ENCODE measurements at regions not wholly inside any gene's neighbourhood (a gene's known extent, or its start where the extent isn't known, plus 50 kb on each side); places are given as distances from the start of the nearest gene placed in this dataset.
"Not testable (repeated sequence)": the region's sequence is repeated elsewhere in the genome, so short reads cannot be mapped to it uniquely, and the experiment has no call there.

- no peak for DNase-seq
Measured at GRCh38 chr13:82627183-82627582, 1255.1 kb downstream of the SLITRK1 start.

- DNase-seq: no peak
Measured at GRCh38 chr13:82625717-82626116, 1256.6 kb downstream of the SLITRK1 start.

GRCh38 chr13:82615043-82615442 lies 1267.2 kb downstream of the SLITRK1 start:
- no peak for DNase-seq

GRCh38 chr13:82614086-82614485 lies 1268.2 kb downstream of the SLITRK1 start:
- DNase-seq: no peak

- no peak for DNase-seq
Measured at GRCh38 chr13:82606008-82606407, 1276.3 kb downstream of the SLITRK1 start.

GRCh38 chr13:82597747-82598146 lies 1284.5 kb downstream of the SLITRK1 start:
- DNase-seq: no peak

GRCh38 chr13:82593239-82593638 lies 1289.0 kb downstream of the SLITRK1 start:
- DNase-seq: no peak

GRCh38 chr13:82571653-82572052 lies 1310.6 kb downstream of the SLITRK1 start:
- no peak for DNase-seq

GRCh38 chr13:82569581-82569980 lies 1312.7 kb downstream of the SLITRK1 start:
- no peak for DNase-seq

GRCh38 chr13:82566864-82567263 lies 1315.4 kb downstream of the SLITRK1 start:
- no peak for DNase-seq

- no peak for DNase-seq
Measured at GRCh38 chr13:82565201-82565600, 1317.1 kb downstream of the SLITRK1 start.

- no peak for DNase-seq
Measured at GRCh38 chr13:82560889-82561288, 1321.4 kb downstream of the SLITRK1 start.

- DNase-seq: no peak
Measured at GRCh38 chr13:82522872-82523271, 1359.4 kb downstream of the SLITRK1 start.

- DNase-seq: no peak
Measured at GRCh38 chr13:82506805-82507414, 1375.4 kb downstream of the SLITRK1 start.

GRCh38 chr13:82501834-82502233 lies 1380.4 kb downstream of the SLITRK1 start:
- no peak for DNase-seq

GRCh38 chr13:82480415-82480814 lies 1401.9 kb downstream of the SLITRK1 start:
- no peak for DNase-seq

GRCh38 chr13:82477436-82477835 lies 1404.8 kb downstream of the SLITRK1 start:
- DNase-seq: no peak

GRCh38 chr13:82467626-82468025 lies 1414.6 kb downstream of the SLITRK1 start:
- DNase-seq: no peak

- not testable (repeated sequence) for DNase-seq
Measured at GRCh38 chr13:82459575-82459974, 1422.7 kb downstream of the SLITRK1 start.

- DNase-seq: no peak
Measured at GRCh38 chr13:82458169-82458568, 1424.1 kb downstream of the SLITRK1 start.

- DNase-seq: not testable (repeated sequence)
Measured at GRCh38 chr13:82457548-82457947, 1424.7 kb downstream of the SLITRK1 start.

GRCh38 chr13:82447416-82448077 lies 1434.7 kb downstream of the SLITRK1 start:
- no peak for DNase-seq

- no peak for DNase-seq
Measured at GRCh38 chr13:82439159-82439904, 1442.9 kb downstream of the SLITRK1 start.

Measured in anterior cingulate cortex (tissue), 58 donors.